GM20431 (cell line): ENCODE measurements at regions not wholly inside any gene's neighbourhood (a gene's known extent, or its start where the extent isn't known, plus 50 kb on each side); places are given as distances from the start of the nearest gene placed in this dataset.

Source experiments
- in situ Hi-C: fragments of 300-500 bp; cut with MseI, MboI; formaldehyde crosslinking; loops from one replicate; pipeline ENCODE4 v1.15.0; 2020; ENCODE audit warnings: low sequenced_read_pairs; ENCODE audit not compliant: unreplicated experiment

GRCh38 chr5:6862306-6862705 lies 149.1 kb downstream of the TENT4A start:
- in situ Hi-C loops: no loop called here

DNA sequence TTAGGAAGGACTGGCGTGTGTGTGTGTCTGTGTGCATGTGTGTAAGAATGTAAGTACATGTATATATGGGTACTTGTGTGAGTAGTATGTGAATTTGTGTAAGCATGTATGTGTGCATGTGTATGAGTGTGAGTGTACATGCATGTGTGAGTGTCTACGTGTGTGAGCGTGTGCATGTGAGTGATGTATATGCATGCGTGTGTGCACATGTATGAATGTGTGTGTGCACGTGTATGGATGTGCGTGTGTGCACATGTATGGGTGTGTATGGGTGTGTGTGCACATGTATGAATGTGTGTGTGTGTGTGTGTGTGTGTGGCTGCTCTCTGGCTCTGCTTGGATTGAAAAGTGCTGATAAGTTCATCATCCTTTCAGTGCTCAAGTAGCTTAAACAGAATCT lies 154.5 kb downstream of the TENT4A start:
- in situ Hi-C loops: no loop called here

GRCh38 chr5:6868171-6868570 lies 154.9 kb downstream of the TENT4A start:
- in situ Hi-C loops: no loop called here

GRCh38 chr5:6868575-6869215 lies 155.5 kb downstream of the TENT4A start:
- in situ Hi-C loops: no loop called here

GRCh38 chr5:6869677-6870076 lies 156.4 kb downstream of the TENT4A start:
- in situ Hi-C loops: no loop called here

- in situ Hi-C loops: no loop called here
Measured at GRCh38 chr5:6872441-6873160, 159.4 kb downstream of the TENT4A start.

DNA sequence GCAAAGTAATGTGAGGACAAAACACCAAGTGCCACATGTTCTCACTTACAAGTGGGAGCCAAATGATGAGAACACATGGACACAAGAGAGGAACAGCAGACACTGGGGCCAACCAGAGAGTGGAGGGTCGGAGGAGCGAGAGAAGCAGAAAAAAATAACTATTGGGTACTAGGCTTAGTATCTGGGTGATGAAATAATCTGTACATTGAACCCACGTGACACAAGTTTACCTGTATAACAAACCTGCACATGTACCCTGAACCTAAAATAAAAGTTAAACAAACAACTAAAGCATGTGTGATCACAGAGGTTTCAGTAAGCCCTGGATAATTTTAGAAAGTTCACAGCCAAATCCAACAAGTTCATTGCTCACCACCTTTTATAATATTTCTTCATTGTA lies 160.1 kb downstream of the TENT4A start:
- in situ Hi-C loops: no loop called here

GRCh38 chr5:6875376-6875775 lies 162.1 kb downstream of the TENT4A start:
- in situ Hi-C loops: no loop called here

GRCh38 chr5:6877986-6878828 lies 165.0 kb downstream of the TENT4A start:
- in situ Hi-C loops: no loop called here

DNA sequence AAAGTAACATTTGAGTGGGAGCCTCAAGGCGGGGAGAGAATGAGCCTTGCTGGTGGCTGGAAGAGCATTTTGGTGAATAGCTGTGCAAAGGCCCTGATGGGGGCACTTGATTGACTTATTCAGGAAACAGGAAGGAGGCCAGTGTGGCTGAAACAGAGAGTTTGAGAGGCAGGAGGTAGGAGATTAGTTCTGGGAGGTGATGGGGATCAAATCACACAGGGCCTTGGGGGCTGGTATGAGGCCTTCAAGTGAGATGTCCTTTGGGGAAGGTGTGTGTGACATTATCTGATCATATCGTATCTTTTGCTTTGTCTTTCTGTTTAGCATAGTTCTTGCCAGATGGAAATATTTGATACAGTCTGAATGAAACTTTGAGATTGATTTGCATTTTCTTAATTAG lies 172.3 kb downstream of the TENT4A start:
- in situ Hi-C loops: no loop called here

DNA sequence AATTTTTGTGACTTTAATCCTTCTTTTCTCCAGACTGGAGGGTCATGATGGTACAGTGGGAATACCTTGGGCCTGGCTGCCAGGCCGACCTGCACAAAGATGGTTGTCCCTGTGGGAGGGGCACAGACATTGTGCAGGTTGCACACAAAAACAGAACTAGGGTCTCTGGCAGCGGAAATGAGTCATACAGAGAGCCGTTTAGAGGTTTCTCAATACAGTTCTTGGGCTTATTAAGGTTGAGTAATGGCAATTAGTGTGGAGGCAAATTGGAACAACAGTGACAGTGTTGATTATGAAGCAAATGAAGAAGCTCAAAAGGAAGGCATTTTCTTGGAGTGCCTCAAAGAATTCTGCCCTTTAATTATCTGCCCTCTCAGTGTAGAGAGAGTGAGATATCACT lies 173.6 kb downstream of the TENT4A start:
- in situ Hi-C loops: no loop called here

DNA sequence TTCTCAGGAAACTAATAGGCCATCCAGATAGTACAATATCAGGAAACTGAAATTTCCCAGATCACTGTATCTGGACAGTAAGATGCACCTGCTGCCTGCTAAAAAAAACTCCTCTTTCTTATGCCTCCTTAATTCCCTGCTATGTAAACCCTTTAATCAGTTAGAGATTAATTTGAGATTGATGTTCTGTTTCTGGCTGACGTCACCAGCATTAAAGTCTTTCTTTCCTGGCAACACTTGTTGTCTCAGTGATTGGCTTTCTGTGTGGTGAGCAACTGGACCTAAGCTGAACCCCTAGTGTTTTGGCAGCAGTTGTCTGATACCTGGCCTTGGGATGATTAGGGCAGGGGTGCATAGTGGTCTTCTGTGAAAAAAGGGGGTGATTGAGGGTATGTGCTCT lies 175.8 kb downstream of the TENT4A start:
- in situ Hi-C loops: no loop called here

- in situ Hi-C loops: no loop called here
Measured at GRCh38 chr5:6899221-6899620, 186.0 kb downstream of the TENT4A start.

DNA sequence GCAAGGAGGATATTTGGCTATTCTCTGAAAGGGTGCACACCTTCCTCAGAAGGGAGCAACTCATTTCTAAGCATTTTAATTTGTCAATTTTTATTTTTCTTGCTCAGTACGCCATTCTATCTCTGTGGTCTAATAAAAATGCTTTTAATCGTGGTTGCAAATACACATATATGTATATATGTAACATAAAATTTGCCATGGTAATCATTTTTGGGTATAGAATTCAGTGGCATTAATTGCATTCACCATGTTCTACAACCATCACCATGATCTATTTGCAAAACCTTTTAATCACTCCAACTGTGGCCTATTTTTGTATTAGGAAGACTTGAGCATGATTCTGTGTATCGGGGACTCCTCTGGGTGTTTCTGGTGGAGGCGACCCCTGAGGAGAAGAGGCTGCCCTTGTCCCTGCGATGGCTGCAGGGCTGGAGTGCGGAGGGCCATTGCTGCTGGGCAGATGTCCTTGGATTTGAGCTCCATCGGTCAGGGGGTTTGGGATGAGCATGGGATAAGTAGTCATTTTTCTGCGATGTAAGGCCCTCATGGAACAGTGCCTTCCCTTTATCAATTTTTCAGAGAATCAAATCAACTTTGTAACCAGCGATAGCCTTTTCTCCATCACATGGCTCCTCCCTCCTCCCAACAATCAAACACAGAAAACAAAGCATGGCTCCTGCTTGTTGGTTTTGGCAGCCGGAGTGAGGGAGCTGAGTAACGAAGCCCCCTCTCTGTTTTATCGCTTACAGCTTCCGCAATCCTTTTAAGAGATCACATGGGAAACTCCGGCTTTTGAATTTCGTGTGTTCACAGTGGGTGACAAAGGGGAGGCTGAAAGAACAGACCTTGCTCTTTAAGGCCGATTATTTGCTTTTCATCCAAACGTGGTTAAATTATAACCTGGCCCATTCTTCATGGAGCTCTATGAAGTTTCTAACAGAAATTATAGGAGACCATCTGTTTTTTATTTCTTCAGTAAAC lies 187.3 kb downstream of the TENT4A start:
- in situ Hi-C loops: no loop called here

GRCh38 chr5:6902094-6902493 lies 188.9 kb downstream of the TENT4A start:
- in situ Hi-C loops: no loop called here

DNA sequence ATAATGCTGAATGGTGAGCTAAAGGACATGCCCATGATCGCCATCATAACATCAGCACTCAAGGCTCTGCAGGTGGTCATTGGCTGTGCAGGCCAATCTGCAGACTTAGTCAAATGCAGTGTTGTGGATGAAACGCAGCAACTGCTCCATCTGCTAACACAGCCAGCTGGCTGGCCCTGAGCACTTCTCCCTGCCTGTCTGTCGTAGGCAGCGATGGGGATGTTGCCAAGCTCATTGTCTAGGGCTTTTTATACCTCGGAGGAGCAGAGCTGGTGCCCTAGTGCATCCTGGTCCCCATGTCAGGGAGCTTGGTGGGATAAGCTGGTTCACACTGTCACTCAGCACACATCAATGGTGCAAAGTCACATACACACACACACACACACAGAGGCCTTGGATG lies 189.4 kb downstream of the TENT4A start:
- in situ Hi-C loops: no loop called here

DNA sequence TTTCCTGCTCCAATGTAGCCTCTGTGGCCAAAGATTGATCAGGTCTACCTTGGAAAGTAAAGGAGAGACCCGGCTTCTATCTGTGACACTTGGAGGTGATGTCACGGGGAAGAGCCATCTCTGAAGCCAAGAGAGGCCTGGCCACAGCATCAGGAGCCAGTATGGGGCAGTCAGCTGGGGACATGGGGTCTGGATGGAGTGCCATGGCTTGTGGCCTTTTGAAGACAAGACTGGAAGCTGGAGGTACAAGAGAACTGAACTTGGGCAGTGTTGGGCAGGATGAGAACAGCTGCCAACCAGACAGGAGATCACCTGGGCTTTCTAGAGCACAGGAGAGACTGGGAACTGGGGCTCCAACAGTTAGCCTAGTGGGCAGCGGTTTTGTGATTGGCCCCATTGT lies 190.7 kb downstream of the TENT4A start:
- in situ Hi-C loops: no loop called here

DNA sequence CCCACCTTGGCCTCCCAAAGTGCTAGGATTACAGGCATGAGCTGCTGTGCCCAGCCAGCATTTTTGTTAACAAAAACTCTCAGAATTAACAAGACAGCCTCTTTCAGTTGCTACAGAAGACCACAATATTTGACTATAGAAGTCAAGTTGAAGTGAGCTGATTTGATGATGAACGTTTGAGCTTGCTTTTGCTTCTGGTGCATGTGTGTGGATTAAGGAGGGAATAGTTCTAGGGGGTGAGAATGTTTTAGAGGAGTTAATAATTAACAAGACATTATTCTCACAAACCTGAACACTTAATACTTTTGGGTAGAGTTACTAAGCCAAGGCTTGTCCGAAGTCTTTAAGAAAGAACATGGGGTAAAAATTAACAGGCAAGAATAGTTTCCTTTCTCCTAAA lies 191.6 kb downstream of the TENT4A start:
- in situ Hi-C loops: no loop called here

DNA sequence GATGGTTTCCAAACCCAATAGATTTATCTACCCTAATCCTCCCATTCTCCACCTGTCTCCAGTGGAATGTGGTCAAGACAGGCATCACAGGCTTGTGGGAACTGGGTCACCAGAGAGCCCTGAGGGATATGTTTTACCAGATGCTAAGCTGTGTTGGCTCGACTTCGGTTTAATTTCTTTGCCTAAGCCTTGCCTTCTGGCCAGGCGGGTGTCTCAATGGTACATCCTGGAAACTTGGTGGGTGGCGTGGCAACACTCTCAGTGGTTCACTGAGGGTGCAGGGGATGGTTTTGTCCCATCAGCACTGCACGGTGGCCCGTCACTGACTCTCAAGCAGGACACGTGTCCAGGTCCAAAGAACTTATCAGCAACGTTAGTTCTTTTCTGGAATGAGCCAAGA lies 192.2 kb downstream of the TENT4A start:
- in situ Hi-C loops: no loop called here

DNA sequence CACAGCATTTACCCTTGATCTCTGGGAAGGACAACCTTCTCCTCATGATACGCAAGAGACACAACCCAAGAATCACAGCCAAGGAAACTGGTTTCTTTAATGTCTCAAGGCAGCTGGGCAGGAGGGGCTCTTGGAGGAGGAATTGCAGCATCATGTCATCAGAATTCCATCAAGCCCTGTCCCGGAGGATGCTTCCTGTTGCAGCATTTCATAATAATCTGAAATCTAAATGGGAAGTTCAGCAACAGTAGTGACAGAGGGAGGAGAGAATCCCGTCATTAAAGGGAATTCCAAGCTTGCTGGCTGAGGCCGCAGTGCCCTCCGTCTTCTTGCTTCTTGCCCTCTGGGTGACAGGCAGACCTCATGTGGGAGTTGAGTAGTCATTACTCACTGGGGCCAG lies 192.7 kb downstream of the TENT4A start:
- in situ Hi-C loops: no loop called here
